Mesendoderm (in vitro differentiated cells): ENCODE measurements at regions not wholly inside any gene's neighbourhood (a gene's known extent, or its start where the extent isn't known, plus 50 kb on each side); places are given as distances from the start of the nearest gene placed in this dataset.
A peak's percentile ranks its signal among the peaks of the same experiment; 100 is the strongest.

ENCODE experiments used
- DNase-seq: peaks from one replicate; pipeline ENCODE4 v3.0.0; 2013
- H2AK5ac ChIP-seq: 2 replicates; pipeline ENCODE4 v1.6.1; 2013; ENCODE audit warnings: low read length, inconsistent platforms
- H2BK120ac ChIP-seq: 2 replicates; pipeline ENCODE4 v1.6.1; 2013; ENCODE audit warnings: low read depth, mild to moderate bottlenecking, low read length, moderate library complexity, mixed read lengths
- H2BK15ac ChIP-seq: replicated peaks from 2 replicates; pipeline ENCODE4 v1.6.1; 2013; ENCODE audit warnings: low read depth, mild to moderate bottlenecking, moderate library complexity
- H2BK5ac ChIP-seq: 2 replicates; pipeline ENCODE4 v1.6.1; 2013; ENCODE audit warnings: low read length, inconsistent platforms
- H3K18ac ChIP-seq: 2 replicates; pipeline ENCODE4 v1.6.1; 2013; ENCODE audit warnings: mild to moderate bottlenecking, low read length, mixed read lengths
- H3K23ac ChIP-seq: one replicate; pipeline ENCODE4 v1.6.1; 2013; ENCODE audit warnings: low read length
- H3K27ac ChIP-seq: 2 replicates; pipeline ENCODE4 v1.5.1; 2013; ENCODE audit warnings: low read depth, mild to moderate bottlenecking, inconsistent platforms, low read length, moderate library complexity
- H3K27me3 ChIP-seq: 2 replicates; pipeline ENCODE4 v1.6.1; 2013; ENCODE audit warnings: low read length, control low read depth, mild to moderate bottlenecking, inconsistent platforms; ENCODE audit not compliant: insufficient read depth, poor library complexity
- H3K36me3 ChIP-seq: 2 replicates; pipeline ENCODE4 v1.6.1; 2013; ENCODE audit warnings: low read length, inconsistent platforms; ENCODE audit not compliant: control insufficient read depth, insufficient read depth
- H3K4ac ChIP-seq: one replicate; pipeline ENCODE4 v1.6.1; 2013; ENCODE audit warnings: low read depth, mild to moderate bottlenecking, low read length, moderate library complexity
- H3K4me1 ChIP-seq: 2 replicates; pipeline ENCODE4 v1.6.1; 2013; ENCODE audit warnings: low read depth, low read length, inconsistent platforms; ENCODE audit not compliant: control insufficient read depth
- H3K4me2 ChIP-seq: 2 replicates; pipeline ENCODE4 v1.6.1; 2013; ENCODE audit warnings: low read length
- H3K4me3 ChIP-seq: 2 replicates; pipeline ENCODE4 v1.5.1; 2013; ENCODE audit warnings: mild to moderate bottlenecking, low read length
- H3K56ac ChIP-seq: one replicate; pipeline ENCODE4 v1.6.1; 2013; ENCODE audit warnings: low read length
- H3K79me1 ChIP-seq: 2 replicates; pipeline ENCODE4 v1.6.1; 2013; ENCODE audit warnings: low read length, inconsistent platforms
- H3K79me2 ChIP-seq: 2 replicates; pipeline ENCODE4 v1.6.1; 2013; ENCODE audit warnings: mild to moderate bottlenecking, low read length; ENCODE audit not compliant: control insufficient read depth, insufficient read depth
- H3K9ac ChIP-seq: 2 replicates; pipeline ENCODE4 v1.6.1; 2013; ENCODE audit warnings: low read length, inconsistent platforms
- H4K5ac ChIP-seq: one replicate; pipeline ENCODE4 v1.6.1; 2013; ENCODE audit warnings: low read length
- H4K8ac ChIP-seq: one replicate; pipeline ENCODE4 v1.6.1; 2013; ENCODE audit warnings: low read depth, mild to moderate bottlenecking, control low read depth, low read length, moderate library complexity
- WGBS: extraction: QIAGEN DNeasy Blood & Tissue Kit; methylation state at CpG from one replicate; pipeline ENCODE4 v1.1.7; 2013; ENCODE audit warnings: low lambda C conversion rate, missing lambda C conversion rate; ENCODE audit not compliant: insufficient coverage; ENCODE audit errors: extremely low coverage; 5-methylcytosine and 5-hydroxymethylcytosine counted together

GRCh38 chr16:9443864-9444263 lies 352.4 kb downstream of the HAPSTR1 start:
- no peak overlapping the region for H2BK120ac ChIP-seq
- H3K79me1 ChIP-seq: no peaks in the 10 kb centered on the region
- no peaks in the 10 kb centered on the region for H3K27me3 ChIP-seq
- H2BK15ac ChIP-seq: no peak overlapping the region
- no peak for DNase-seq
- H3K9ac ChIP-seq: no peak overlapping the region
- no peak overlapping the region for H4K5ac ChIP-seq
- H3K4me1 ChIP-seq: no peaks in the 10 kb centered on the region
- H3K18ac ChIP-seq: no peak overlapping the region
- H3K56ac ChIP-seq: no peak overlapping the region
- H3K79me2 ChIP-seq: no peaks in the 10 kb centered on the region
- H3K27ac ChIP-seq: no peak overlapping the region
- H3K23ac ChIP-seq: no peak overlapping the region
- no CpG with 5 or more reads among the region's 3 CpGs for WGBS
- H3K4ac ChIP-seq: no peak overlapping the region
- no peak overlapping the region for H2BK5ac ChIP-seq
- no peak overlapping the region for H3K4me2 ChIP-seq
- H3K4me3 ChIP-seq: no peak overlapping the region
- H3K36me3 ChIP-seq: no peaks in the 10 kb centered on the region
- no peak overlapping the region for H4K8ac ChIP-seq
- H2AK5ac ChIP-seq: no peak overlapping the region

GRCh38 chr16:9446471-9447194 lies 355.2 kb downstream of the HAPSTR1 start:
- H3K56ac ChIP-seq: no peak overlapping the region
- H4K5ac ChIP-seq: no peak overlapping the region
- H3K4me1 ChIP-seq: no peaks in the 10 kb centered on the region
- H3K27ac ChIP-seq: no peak overlapping the region
- no peak overlapping the region for H2BK15ac ChIP-seq
- H3K4ac ChIP-seq: no peak overlapping the region
- no peak overlapping the region for H4K8ac ChIP-seq
- no peaks in the 10 kb centered on the region for H3K79me1 ChIP-seq
- no peak overlapping the region for H2AK5ac ChIP-seq
- H2BK120ac ChIP-seq: no peak overlapping the region
- WGBS: no CpG with 5 or more reads among the region's 6 CpGs
- H3K18ac ChIP-seq: no peak overlapping the region
- no peak overlapping the region for H3K4me2 ChIP-seq
- H3K27me3 ChIP-seq: no peaks in the 10 kb centered on the region
- no peak overlapping the region for H3K23ac ChIP-seq
- DNase-seq: peak; percentile 39
- H3K9ac ChIP-seq: no peak overlapping the region
- H3K4me3 ChIP-seq: no peak overlapping the region
- H2BK5ac ChIP-seq: no peak overlapping the region
- no peaks in the 10 kb centered on the region for H3K36me3 ChIP-seq
- no peaks in the 10 kb centered on the region for H3K79me2 ChIP-seq

GRCh38 chr16:9447195-9447551 lies 355.7 kb downstream of the HAPSTR1 start:
- Histone ChIP-seq H4K5ac (no peak overlapping the region), H2BK15ac (no peak overlapping the region), H3K27me3 (no peaks in the 10 kb centered on the region), H2BK120ac (no peak overlapping the region), H3K18ac (no peak overlapping the region), H2AK5ac (no peak overlapping the region), H3K27ac (no peak overlapping the region), H3K4me1 (no peaks in the 10 kb centered on the region), H3K79me2 (no peaks in the 10 kb centered on the region), H3K4ac (no peak overlapping the region), H3K4me3 (no peak overlapping the region), H3K56ac (no peak overlapping the region), H4K8ac (no peak overlapping the region), H3K79me1 (no peaks in the 10 kb centered on the region), H3K23ac (no peak overlapping the region), H2BK5ac (no peak overlapping the region), H3K4me2 (no peak overlapping the region), H3K36me3 (no peaks in the 10 kb centered on the region), H3K9ac (no peak overlapping the region)
- no CpG with 5 or more reads among the region's 2 CpGs for WGBS
- DNase-seq: no peak

- Histone ChIP-seq H3K4ac (no peak overlapping the region), H3K4me1 (no peaks in the 10 kb centered on the region), H3K18ac (no peak overlapping the region), H3K56ac (no peak overlapping the region), H3K4me3 (no peak overlapping the region), H2AK5ac (no peak overlapping the region), H4K5ac (no peak overlapping the region), H3K4me2 (no peak overlapping the region), H2BK120ac (no peak overlapping the region), H3K79me2 (no peaks in the 10 kb centered on the region), H3K36me3 (no peaks in the 10 kb centered on the region), H3K79me1 (no peaks in the 10 kb centered on the region), H3K9ac (no peak overlapping the region), H4K8ac (no peak overlapping the region), H2BK15ac (no peak overlapping the region), H3K27me3 (no peaks in the 10 kb centered on the region), H3K23ac (no peak overlapping the region), H3K27ac (no peak overlapping the region), H2BK5ac (no peak overlapping the region)
- no CpG with 5 or more reads among the region's 4 CpGs for WGBS
- no peak for DNase-seq
Observed at GRCh38 chr16:9447699-9448098, 356.3 kb downstream of the HAPSTR1 start.

- no peak overlapping the region for H2BK15ac ChIP-seq
- H3K56ac ChIP-seq: no peak overlapping the region
- H4K8ac ChIP-seq: no peak overlapping the region
- H2BK120ac ChIP-seq: no peak overlapping the region
- no peaks in the 10 kb centered on the region for H3K4me1 ChIP-seq
- no peaks in the 10 kb centered on the region for H3K36me3 ChIP-seq
- H3K27me3 ChIP-seq: no peaks in the 10 kb centered on the region
- no peaks in the 10 kb centered on the region for H3K79me1 ChIP-seq
- no peak overlapping the region for H2AK5ac ChIP-seq
- no peak overlapping the region for H3K4ac ChIP-seq
- no peaks in the 10 kb centered on the region for H3K79me2 ChIP-seq
- no peak overlapping the region for H3K23ac ChIP-seq
- WGBS: no CpG with 5 or more reads among the region's 3 CpGs
- no peak overlapping the region for H2BK5ac ChIP-seq
- no peak overlapping the region for H3K27ac ChIP-seq
- no peak for DNase-seq
- no peak overlapping the region for H3K4me2 ChIP-seq
- H3K9ac ChIP-seq: no peak overlapping the region
- no peak overlapping the region for H3K18ac ChIP-seq
- H4K5ac ChIP-seq: no peak overlapping the region
- no peak overlapping the region for H3K4me3 ChIP-seq
Observed at GRCh38 chr16:9449597-9449996, 358.2 kb downstream of the HAPSTR1 start.

GRCh38 chr16:9457215-9457614 lies 365.8 kb downstream of the HAPSTR1 start:
- H3K79me1 ChIP-seq: no peaks in the 10 kb centered on the region
- no peak overlapping the region for H3K4me3 ChIP-seq
- no peak overlapping the region for H4K8ac ChIP-seq
- no peak overlapping the region for H3K9ac ChIP-seq
- no peaks in the 10 kb centered on the region for H3K79me2 ChIP-seq
- H3K4ac ChIP-seq: no peak overlapping the region
- no peak overlapping the region for H3K56ac ChIP-seq
- no peak overlapping the region for H2BK120ac ChIP-seq
- no peak overlapping the region for H3K27ac ChIP-seq
- no peaks in the 10 kb centered on the region for H3K4me1 ChIP-seq
- WGBS: no CpG with 5 or more reads among the region's 2 CpGs
- no peak overlapping the region for H2BK15ac ChIP-seq
- no peak overlapping the region for H3K18ac ChIP-seq
- H3K23ac ChIP-seq: no peak overlapping the region
- no peak overlapping the region for H3K4me2 ChIP-seq
- H2AK5ac ChIP-seq: no peak overlapping the region
- H3K27me3 ChIP-seq: no peaks in the 10 kb centered on the region
- H2BK5ac ChIP-seq: no peak overlapping the region
- H3K36me3 ChIP-seq: no peaks in the 10 kb centered on the region
- DNase-seq: no peak
- H4K5ac ChIP-seq: no peak overlapping the region
